MM.1S (cell line): ENCODE measurements at regions not wholly inside any gene's neighbourhood (a gene's known extent, or its start where the extent isn't known, plus 50 kb on each side); places are given as distances from the start of the nearest gene placed in this dataset.

ENCODE experiments used
- DNase-seq: peaks from one replicate; pipeline ENCODE4 v3.0.0-alpha.2; 2015
- H2AFZ ChIP-seq: fragments of 300-600 bp; sonication (generic); 2 replicates; pipeline ENCODE4 v1.6.0; 2016; ENCODE audit warnings: antibody characterized with exemption, low read length
- H3F3A ChIP-seq: fragments of 300-600 bp; sonication (generic); 2 replicates; pipeline ENCODE4 v1.6.1; 2016; ENCODE audit warnings: mild to moderate bottlenecking, antibody characterized with exemption, low read length, moderate library complexity, mixed read lengths; ENCODE audit not compliant: insufficient read depth
- H3K27ac ChIP-seq: fragments of 300-600 bp; sonication (generic); 2 replicates; pipeline ENCODE4 v1.5.1; 2016; ENCODE audit warnings: mild to moderate bottlenecking, low read length
- H3K27me3 ChIP-seq: fragments of 300-600 bp; sonication (generic); replicated peaks from 2 replicates; pipeline ENCODE4 v1.6.0; 2016; ENCODE audit warnings: low read length; ENCODE audit not compliant: insufficient read depth
- H3K36me3 ChIP-seq: fragments of 300-600 bp; sonication (generic); replicated peaks from 2 replicates; pipeline ENCODE4 v1.6.1; 2016; ENCODE audit warnings: mild to moderate bottlenecking, low read length, mixed read lengths; ENCODE audit not compliant: insufficient read depth
- H3K4me1 ChIP-seq: fragments of 300-600 bp; sonication (generic); 2 replicates; pipeline ENCODE4 v1.6.1; 2016; ENCODE audit warnings: low read length, mixed read lengths
- H3K4me2 ChIP-seq: fragments of 300-600 bp; sonication (generic); 2 replicates; pipeline ENCODE4 v1.6.0; 2016; ENCODE audit warnings: low read depth, low read length
- H3K4me3 ChIP-seq: fragments of 300-600 bp; sonication (generic); 2 replicates; pipeline ENCODE4 v1.5.1; 2016; ENCODE audit warnings: low read length, mixed read lengths
- H3K79me2 ChIP-seq: fragments of 300-600 bp; sonication (generic); 2 replicates; pipeline ENCODE4 v1.6.1; 2016; ENCODE audit warnings: mixed run types, low read length, mixed read lengths
- H3K9ac ChIP-seq: fragments of 300-600 bp; sonication (generic); 2 replicates; pipeline ENCODE4 v1.6.1; 2016; ENCODE audit warnings: low read length, mixed read lengths
- H3K9me2 ChIP-seq: fragments of 300-600 bp; sonication (generic); replicated peaks from 2 replicates; pipeline ENCODE4 v1.6.1; 2016; ENCODE audit warnings: mild to moderate bottlenecking, low read length, mixed read lengths; ENCODE audit not compliant: insufficient read depth
- H3K9me3 ChIP-seq: fragments of 300-600 bp; sonication (generic); replicated peaks from 2 replicates; pipeline ENCODE4 v1.6.1; 2016; ENCODE audit warnings: mild to moderate bottlenecking, low read length, mixed read lengths; ENCODE audit not compliant: insufficient read depth
- H4K20me1 ChIP-seq: fragments of 300-600 bp; sonication (generic); 2 replicates; pipeline ENCODE4 v1.6.1; 2016; ENCODE audit warnings: mild to moderate bottlenecking, low read length, moderate library complexity, mixed read lengths; ENCODE audit not compliant: insufficient read depth
- EZH2 ChIP-seq: fragments of 300-600 bp; sonication (generic); optimal IDR thresholded peaks from 2 replicates; pipeline ENCODE3; 2017; ENCODE audit warnings: low read depth, mild to moderate bottlenecking, antibody characterized with exemption, low read length, mixed read lengths
- EZH2phosphoT487 ChIP-seq: fragments of 300-600 bp; sonication (generic); IDR thresholded peaks from 2 replicates; pipeline ENCODE4 v1.6.1; 2018; ENCODE audit warnings: antibody characterized with exemption, low read length
- TF ChIP-seq, protein P1 (sequence below): fragments of 300-600 bp; sonication (generic); IDR thresholded peaks from 2 replicates; pipeline ENCODE4 v1.5.1; 2016; ENCODE audit warnings: antibody characterized with exemption, low read length, mixed read lengths

GRCh38 chr16:48075398-48075797, 80.4 kb downstream of the ABCC12 start:
- no peak for TF ChIP-seq EZH2
- TF ChIP-seq, protein P1, sequence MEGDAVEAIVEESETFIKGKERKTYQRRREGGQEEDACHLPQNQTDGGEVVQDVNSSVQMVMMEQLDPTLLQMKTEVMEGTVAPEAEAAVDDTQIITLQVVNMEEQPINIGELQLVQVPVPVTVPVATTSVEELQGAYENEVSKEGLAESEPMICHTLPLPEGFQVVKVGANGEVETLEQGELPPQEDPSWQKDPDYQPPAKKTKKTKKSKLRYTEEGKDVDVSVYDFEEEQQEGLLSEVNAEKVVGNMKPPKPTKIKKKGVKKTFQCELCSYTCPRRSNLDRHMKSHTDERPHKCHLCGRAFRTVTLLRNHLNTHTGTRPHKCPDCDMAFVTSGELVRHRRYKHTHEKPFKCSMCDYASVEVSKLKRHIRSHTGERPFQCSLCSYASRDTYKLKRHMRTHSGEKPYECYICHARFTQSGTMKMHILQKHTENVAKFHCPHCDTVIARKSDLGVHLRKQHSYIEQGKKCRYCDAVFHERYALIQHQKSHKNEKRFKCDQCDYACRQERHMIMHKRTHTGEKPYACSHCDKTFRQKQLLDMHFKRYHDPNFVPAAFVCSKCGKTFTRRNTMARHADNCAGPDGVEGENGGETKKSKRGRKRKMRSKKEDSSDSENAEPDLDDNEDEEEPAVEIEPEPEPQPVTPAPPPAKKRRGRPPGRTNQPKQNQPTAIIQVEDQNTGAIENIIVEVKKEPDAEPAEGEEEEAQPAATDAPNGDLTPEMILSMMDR: no peak
- no peak for TF ChIP-seq EZH2phosphoT487
- Histone ChIP-seq H3K9me2 (no peaks in the 10 kb centered on the region), H3K27ac (no peak overlapping the region), H3K27me3 (no peaks in the 10 kb centered on the region), H3K79me2 (no peaks in the 10 kb centered on the region), H3K9me3 (no peaks in the 10 kb centered on the region), H3K4me3 (no peak overlapping the region), H3K4me2 (no peak overlapping the region), H3F3A (no peaks in the 10 kb centered on the region), H3K4me1 (no peaks in the 10 kb centered on the region), H3K36me3 (no peaks in the 10 kb centered on the region), H3K9ac (no peak overlapping the region), H2AFZ (no peak overlapping the region), H4K20me1 (no peaks in the 10 kb centered on the region)
- no peak for DNase-seq

DNA sequence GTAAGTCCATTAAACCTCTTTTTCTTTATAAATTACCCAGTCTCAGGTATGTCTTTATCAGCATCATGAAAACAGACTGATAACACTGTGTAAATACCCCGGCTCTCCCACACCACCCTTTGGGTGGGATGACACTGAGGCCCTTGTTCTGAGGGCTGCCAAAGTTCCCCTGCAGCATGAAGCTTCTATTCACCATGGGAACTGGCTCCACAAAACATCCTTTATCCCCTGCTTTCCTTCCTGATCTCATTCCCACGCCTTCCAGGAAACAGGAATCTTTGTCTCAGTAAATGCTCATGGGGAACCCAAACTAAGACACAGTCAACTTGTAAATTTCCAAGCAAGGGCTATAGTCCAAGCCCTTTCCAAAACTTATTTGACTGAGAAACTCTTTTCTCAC, 88.4 kb downstream of the ABCC12 start:
- no peaks in the 10 kb centered on the region for H3F3A ChIP-seq
- no peaks in the 10 kb centered on the region for H3K27me3 ChIP-seq
- no peaks in the 10 kb centered on the region for H4K20me1 ChIP-seq
- H2AFZ ChIP-seq: no peak overlapping the region
- no peaks in the 10 kb centered on the region for H3K4me1 ChIP-seq
- no peaks in the 10 kb centered on the region for H3K79me2 ChIP-seq
- no peaks in the 10 kb centered on the region for H3K9me3 ChIP-seq
- H3K9me2 ChIP-seq: no peaks in the 10 kb centered on the region
- H3K9ac ChIP-seq: no peak overlapping the region
- H3K4me3 ChIP-seq: no peak overlapping the region
- H3K4me2 ChIP-seq: no peak overlapping the region
- TF ChIP-seq EZH2phosphoT487 (no peak), EZH2 (no peak)
- TF ChIP-seq, protein P1: no peak
- H3K36me3 ChIP-seq: no peaks in the 10 kb centered on the region
- no peak for DNase-seq
- no peak overlapping the region for H3K27ac ChIP-seq

DNA sequence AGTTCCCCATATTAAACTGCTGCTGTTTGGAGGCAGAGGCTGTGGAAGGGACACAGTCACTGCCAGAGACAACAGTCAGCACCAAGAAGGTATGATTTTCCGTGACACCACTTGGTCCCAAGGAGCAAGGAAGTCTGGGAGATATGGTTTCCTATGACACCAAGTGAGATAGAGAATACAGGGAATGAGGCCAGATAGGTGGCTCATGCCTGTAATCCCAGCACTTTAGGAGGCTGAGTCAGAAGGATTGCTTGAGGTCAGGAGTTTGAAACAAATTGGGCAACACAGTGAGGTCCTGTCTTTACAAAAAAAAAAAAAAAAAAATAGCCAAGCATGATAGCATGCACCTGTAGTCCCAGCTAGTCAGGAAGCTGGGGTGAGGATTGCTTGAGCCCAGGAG, 90.8 kb downstream of the ABCC12 start:
- Histone ChIP-seq H3F3A (no peaks in the 10 kb centered on the region), H3K4me2 (no peak overlapping the region), H3K27ac (no peak overlapping the region), H2AFZ (no peak overlapping the region), H3K36me3 (no peaks in the 10 kb centered on the region), H3K27me3 (no peaks in the 10 kb centered on the region), H3K4me3 (no peak overlapping the region), H3K9me3 (no peaks in the 10 kb centered on the region), H3K9me2 (no peaks in the 10 kb centered on the region), H4K20me1 (no peaks in the 10 kb centered on the region), H3K9ac (no peak overlapping the region), H3K79me2 (no peaks in the 10 kb centered on the region), H3K4me1 (no peaks in the 10 kb centered on the region)
- no peak for DNase-seq
- TF ChIP-seq, protein P1: no peak
- TF ChIP-seq EZH2 (no peak), EZH2phosphoT487 (no peak)

DNA sequence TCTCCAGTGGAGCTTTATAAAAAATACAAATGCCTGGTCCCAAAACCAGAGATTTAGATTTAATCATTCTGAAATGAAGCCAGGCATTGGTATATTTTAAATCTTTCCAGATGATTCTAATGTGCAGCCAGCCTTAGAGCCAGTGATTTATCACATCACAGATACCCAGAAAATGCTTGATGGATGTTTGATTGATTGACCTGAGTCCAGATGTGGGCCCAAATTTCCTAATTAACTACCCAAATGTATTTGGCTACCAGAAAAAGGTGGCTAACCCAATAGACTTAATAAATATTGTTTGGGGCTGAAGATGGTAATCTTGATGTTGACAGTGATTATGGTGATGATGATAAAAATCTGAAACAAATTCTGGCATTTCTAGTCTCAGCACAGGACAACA, 93.1 kb downstream of the ABCC12 start:
- H3K27ac ChIP-seq: no peak overlapping the region
- no peak overlapping the region for H2AFZ ChIP-seq
- no peaks in the 10 kb centered on the region for H4K20me1 ChIP-seq
- no peak overlapping the region for H3K4me2 ChIP-seq
- H3F3A ChIP-seq: no peaks in the 10 kb centered on the region
- no peak for TF ChIP-seq EZH2
- TF ChIP-seq EZH2phosphoT487: no peak
- TF ChIP-seq, protein P1: no peak
- H3K4me1 ChIP-seq: no peaks in the 10 kb centered on the region
- no peak for DNase-seq
- H3K4me3 ChIP-seq: no peak overlapping the region
- no peaks in the 10 kb centered on the region for H3K36me3 ChIP-seq
- no peak overlapping the region for H3K9ac ChIP-seq
- no peaks in the 10 kb centered on the region for H3K9me3 ChIP-seq
- no peaks in the 10 kb centered on the region for H3K9me2 ChIP-seq
- no peaks in the 10 kb centered on the region for H3K27me3 ChIP-seq
- H3K79me2 ChIP-seq: no peaks in the 10 kb centered on the region
